Neural progenitor cell (in vitro differentiated cells): ENCODE measurements at regions not wholly inside any gene's neighbourhood (a gene's known extent, or its start where the extent isn't known, plus 50 kb on each side); places are given as distances from the start of the nearest gene placed in this dataset.

Experiments
- CTCF ChIP-seq: fragments of 200-600 bp; sonication (generic); IDR thresholded peaks from 2 replicates; pipeline ENCODE4 v1.5.1; 2017; ENCODE audit warnings: antibody characterized with exemption, mild to moderate bottlenecking
- EZH2 ChIP-seq: fragments of 200-600 bp; sonication (generic); IDR thresholded peaks from 2 replicates; pipeline ENCODE4 v1.6.1; 2017; ENCODE audit warnings: antibody characterized with exemption, mild to moderate bottlenecking, moderate library complexity
- EZH2phosphoT487 ChIP-seq: fragments of 200-600 bp; sonication (generic); IDR thresholded peaks from 2 replicates; pipeline ENCODE4 v1.6.1; 2017; ENCODE audit warnings: antibody characterized with exemption

DNA sequence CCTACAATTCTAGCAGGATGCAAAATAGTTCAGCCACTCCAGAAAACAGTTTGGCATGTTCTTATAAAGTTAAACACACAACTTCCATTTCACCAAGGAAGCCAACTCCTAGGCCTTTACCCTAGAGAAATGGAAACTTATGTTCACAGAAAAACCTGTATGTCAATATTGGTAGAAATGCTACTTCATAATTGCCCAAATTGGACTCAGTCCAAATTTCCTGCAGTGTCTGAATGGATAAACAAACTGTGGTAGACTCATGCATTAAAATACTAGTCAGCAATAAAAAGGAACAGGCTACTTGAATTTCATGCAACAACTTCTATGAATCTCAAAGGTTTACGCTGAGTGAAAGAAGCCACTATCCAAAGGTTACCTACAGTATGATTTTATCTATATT, 1738.8 kb upstream of the IGFBP7 start:
- TF ChIP-seq CTCF: no peak
- no peak for TF ChIP-seq EZH2
- no peak for TF ChIP-seq EZH2phosphoT487
